Motor neuron (in vitro differentiated cells): ENCODE measurements at regions not wholly inside any gene's neighbourhood (a gene's known extent, or its start where the extent isn't known, plus 50 kb on each side); places are given as distances from the start of the nearest gene placed in this dataset.

Experiments used
- ATAC-seq, 8 experiments: fragments of 200-7000 bp; cut with Tn5 transposase; replicated peaks in 6 of 8; 2 replicates each; pipeline ENCODE4 v1.8.0; 2021; ENCODE audit warnings: mild to moderate bottlenecking in 8 of 8, moderate library complexity in 8 of 8
- H3K27ac ChIP-seq, 2 donors: fragments of 250-450 bp; sonication (Bioruptor Pico); 2 replicates each; pipeline ENCODE4 v1.9.0; 2021; ENCODE audit warnings: antibody characterized with exemption in 2 of 2, mild to moderate bottlenecking in 2 of 2, moderate library complexity in 1 of 2
- H3K4me1 ChIP-seq, 2 donors: fragments of 250-450 bp; sonication (Bioruptor Pico); replicated peaks in 1 of 2; 2 replicates each; pipeline ENCODE4 v1.6.1; 2021; ENCODE audit warnings: antibody characterized with exemption in 2 of 2, mild to moderate bottlenecking in 2 of 2, moderate library complexity in 1 of 2
- H3K4me3 ChIP-seq, 5 donors: fragments of 250-450 bp; sonication (Bioruptor Pico); 2 replicates each; pipeline ENCODE4 v1.9.0; 2021; ENCODE audit warnings: antibody characterized with exemption in 5 of 5, mild to moderate bottlenecking in 5 of 5, moderate library complexity in 4 of 5
- WGBS, 10 experiments: fragments of 450-650 bp; shearing (Covaris generic); methylation state at CpG; one replicate each; pipeline ENCODE4 v1.0.0; 2022; 5-methylcytosine and 5-hydroxymethylcytosine counted together
- in situ Hi-C, 9 experiments: fragments of 400-800 bp; cut with MboI; loops; one replicate each; pipeline ENCODE4 v1.15.0; 2021; ENCODE audit warnings: low sequenced_read_pairs in 9 of 9, low pct_unique_long_range_greater_than_20kb in 2 of 9; ENCODE audit not compliant: unreplicated experiment in 9 of 9

DNA sequence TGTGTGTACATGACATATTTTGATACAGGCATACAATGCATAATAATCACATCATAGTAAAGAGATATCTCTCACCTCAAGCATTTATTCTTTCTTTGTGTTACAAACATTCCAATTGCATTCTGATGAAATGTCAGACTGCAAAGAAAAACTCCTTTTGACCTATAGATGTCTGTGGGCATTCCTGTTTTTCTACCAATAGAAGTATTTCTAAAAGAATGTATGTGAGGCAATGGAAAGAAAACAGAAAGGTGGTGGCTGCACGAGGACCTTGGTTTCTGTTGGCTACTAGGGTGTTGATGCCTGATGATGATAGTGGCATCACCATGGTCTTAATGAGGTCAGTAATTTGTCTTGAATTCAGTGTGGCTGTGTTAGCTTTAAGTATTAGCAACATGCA lies 137.0 kb upstream of the ANO3 start:
- Histone ChIP-seq H3K4me1 (peaks cover 3% of the 10 kb centered on the region in 2 donors), H3K27ac (no peak overlapping the region), H3K4me3 (no peak overlapping the region)
- ATAC-seq = no peak
- 38 to 100% (median 100%) methylated on average over 1 of the region's 1 CpG; no CpG with 5 or more reads in 3 of the 10 experiments for WGBS, 10 experiments
- in situ Hi-C loops = no loop called here

DNA sequence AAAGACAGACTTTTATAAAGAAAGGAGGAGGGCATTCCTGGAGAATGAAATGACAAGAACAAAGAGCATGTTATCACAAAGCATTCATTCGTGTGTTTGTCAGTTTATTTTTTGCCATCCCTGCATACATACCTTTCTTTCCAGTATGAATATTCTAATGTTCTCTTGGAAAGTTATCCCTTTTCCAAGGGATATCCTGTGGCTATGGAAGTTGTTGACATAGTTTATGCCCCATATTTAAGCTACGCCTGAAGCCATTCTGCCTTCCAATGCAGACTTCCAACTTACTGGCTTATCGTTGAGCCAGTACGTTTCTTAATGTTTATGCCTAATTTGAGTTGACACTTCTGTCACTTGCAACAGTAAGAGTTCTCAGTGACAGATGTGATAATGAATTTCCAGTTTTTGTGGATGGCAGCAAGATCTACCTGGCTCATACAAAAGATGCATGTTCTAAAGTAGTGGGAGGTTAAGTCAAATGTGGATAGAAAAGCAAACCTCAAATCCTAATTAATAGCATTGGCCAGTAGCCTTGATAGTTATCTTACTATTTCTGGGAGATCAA lies 133.3 kb upstream of the ANO3 start:
- peaks cover 3% of the 10 kb centered on the region in 2 donors for H3K4me1 ChIP-seq
- H3K27ac ChIP-seq = no peak overlapping the region
- 11 to 100% (median 83%) methylated on average over 1 to 4 of the region's 4 CpGs for WGBS, 10 experiments
- H3K4me3 ChIP-seq = no peak overlapping the region
- peak in 1 of 8 experiments; percentile 91 for ATAC-seq
- in situ Hi-C loops = no loop called here

DNA sequence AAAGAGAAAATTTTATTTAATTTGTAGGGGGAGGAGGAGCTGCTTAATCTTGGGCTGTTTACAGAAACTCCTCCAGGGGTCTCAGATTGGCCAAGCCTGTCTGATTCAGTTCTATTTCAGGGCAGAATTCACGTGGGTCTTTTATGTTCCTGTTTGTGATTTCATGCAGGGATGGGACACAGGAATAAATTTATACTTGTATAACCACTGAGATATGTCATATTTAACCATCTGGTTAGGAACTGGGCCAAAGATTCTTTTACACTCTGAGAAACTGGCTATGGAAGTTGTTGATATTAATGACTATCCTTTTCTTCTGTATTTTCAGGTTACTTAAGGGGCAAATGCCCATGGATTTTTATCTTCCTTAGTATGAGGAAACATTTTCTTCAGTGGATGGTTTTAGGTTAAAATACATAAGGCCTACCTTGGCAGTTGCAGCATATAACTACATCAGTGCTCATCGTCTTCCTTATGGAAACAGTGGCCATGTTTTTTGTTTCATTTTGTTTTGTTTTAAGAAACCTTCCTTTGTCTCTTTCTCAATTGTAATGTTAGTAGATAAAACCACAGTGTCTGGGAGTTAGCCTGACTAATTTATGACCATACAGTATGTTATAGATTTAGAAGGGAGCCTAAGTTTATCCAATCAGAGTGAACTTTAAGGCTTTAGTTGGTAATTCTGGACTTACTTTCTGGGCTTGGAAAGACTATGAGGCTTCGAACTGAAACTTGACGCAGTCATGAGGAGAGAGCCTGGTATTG lies 132.4 kb upstream of the ANO3 start:
- Histone ChIP-seq H3K4me3 (no peak overlapping the region), H3K4me1 (peaks cover 3% of the 10 kb centered on the region in 2 donors), H3K27ac (no peak overlapping the region)
- ATAC-seq = peak in 1 of 8 experiments; percentile 29
- WGBS, 10 experiments = 36 to 93% (median 83%) methylated on average over 2 to 4 of the region's 4 CpGs
- in situ Hi-C loops = loop anchor here in 1 of 9 experiments (25.0 kb wide), 1 partner anchor 212 kb away; no protein-coding TSS in a partner anchor

DNA sequence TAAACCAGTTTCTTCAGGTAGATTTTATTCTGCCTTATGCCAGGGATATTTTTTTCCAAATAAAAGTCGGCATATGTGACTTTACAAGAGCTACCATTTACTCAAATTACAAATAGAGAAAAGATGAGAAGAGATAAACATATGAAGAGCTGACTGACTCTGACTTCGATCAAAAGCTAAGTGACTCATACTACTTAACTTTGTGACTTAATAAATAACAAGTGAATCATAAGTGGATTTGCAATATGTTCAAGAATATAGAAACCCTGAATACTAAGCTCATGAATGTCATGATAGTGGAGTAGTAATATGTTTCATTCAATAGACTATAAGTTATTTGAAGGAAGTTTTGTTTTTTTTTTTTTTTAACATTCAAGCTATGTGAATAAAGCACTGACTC lies 130.5 kb upstream of the ANO3 start:
- H3K27ac ChIP-seq = no peak overlapping the region
- in situ Hi-C loops = loop anchor here in 1 of 9 experiments (25.0 kb wide), 1 partner anchor 214 kb away; no protein-coding TSS in a partner anchor
- whole genome bisulfite sequencing, 10 experiments = 6 to 97% (median 81%) methylated on average over 2 of the region's 2 CpGs; no CpG with 5 or more reads in 1 of the 10 experiments
- peaks cover 3% of the 10 kb centered on the region in 2 donors for H3K4me1 ChIP-seq
- H3K4me3 ChIP-seq = no peak overlapping the region
- peak in 2 of 8 experiments; percentile 27 to 39 for ATAC-seq

DNA sequence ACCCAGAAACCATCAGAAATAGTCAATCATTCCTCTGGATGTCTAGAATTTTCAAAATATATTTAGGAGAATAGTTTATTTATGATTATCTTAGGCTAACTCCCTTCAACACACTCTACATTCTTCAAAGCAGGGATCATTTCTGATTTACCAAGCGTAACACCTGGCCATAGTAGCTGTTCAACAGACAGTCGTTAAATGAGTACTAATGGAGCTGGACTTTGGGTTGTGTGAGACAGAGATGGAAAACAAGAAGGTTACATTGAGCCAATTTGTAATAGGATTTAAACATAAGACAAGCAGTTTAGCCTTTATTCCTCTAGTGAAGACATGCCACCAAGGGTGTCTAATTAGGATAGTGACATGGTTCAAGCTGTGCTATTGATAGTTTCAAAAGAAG lies 129.2 kb upstream of the ANO3 start:
- in situ Hi-C loops = loop anchor here in 1 of 9 experiments (25.0 kb wide), 1 partner anchor 215 kb away; no protein-coding TSS in a partner anchor
- H3K27ac ChIP-seq = no peak overlapping the region
- H3K4me3 ChIP-seq = no peak overlapping the region
- H3K4me1 ChIP-seq = peaks cover 3% of the 10 kb centered on the region in 2 donors
- 71 to 100% (median 93%) methylated on average over 1 to 2 of the region's 2 CpGs for WGBS, 10 experiments
- no peak for ATAC-seq

DNA sequence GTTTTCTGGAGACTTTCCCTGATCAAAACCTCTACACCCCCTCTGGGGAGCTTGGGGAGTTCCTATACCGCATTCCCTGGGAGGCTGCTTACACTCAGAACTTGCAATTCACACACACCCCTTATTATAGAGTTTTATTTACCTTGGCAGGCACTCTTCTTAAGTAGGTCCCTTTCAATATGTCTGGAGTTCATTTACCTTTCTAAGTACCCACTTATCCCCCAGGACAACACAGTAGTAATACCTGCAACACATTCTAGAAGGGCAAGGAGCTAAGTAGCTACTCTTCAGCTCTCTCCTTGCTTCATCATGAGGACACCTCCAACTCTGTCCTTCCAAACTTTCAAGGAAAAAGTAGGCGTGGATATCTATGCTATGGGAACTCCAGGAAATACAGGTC lies 127.8 kb upstream of the ANO3 start:
- no peak overlapping the region for H3K27ac ChIP-seq
- in situ Hi-C loops = loop anchor here in 1 of 9 experiments (25.0 kb wide), 1 partner anchor 217 kb away; no protein-coding TSS in a partner anchor
- H3K4me3 ChIP-seq = no peak overlapping the region
- 83 to 92% (median 87%) methylated on average over 1 to 2 of the region's 2 CpGs; no CpG with 5 or more reads in 4 of the 10 experiments for WGBS, 10 experiments
- peaks cover 3% of the 10 kb centered on the region in 2 donors for H3K4me1 ChIP-seq
- no peak for ATAC-seq

DNA sequence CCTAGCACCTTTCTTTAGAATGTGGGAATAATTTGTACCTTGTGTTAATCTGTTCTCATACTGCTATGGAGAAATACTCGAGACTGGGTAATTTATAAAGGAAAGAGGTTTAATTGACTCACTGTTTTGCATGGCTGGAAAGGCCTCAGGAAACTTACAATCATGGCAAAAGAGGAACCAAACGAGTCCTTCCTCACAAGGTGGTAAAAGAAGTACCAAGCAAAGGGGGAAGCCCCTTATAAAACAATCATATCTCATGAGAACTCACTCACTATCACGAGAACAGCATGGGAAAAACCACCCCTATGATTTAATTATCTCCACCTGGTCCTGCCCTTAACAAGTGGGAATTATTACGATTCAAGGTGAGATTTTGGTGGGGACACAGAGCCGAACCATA lies 127.1 kb upstream of the ANO3 start:
- in situ Hi-C loops = loop anchor here in 1 of 9 experiments (25.0 kb wide), 1 partner anchor 218 kb away; no protein-coding TSS in a partner anchor
- no peak overlapping the region for H3K27ac ChIP-seq
- H3K4me1 ChIP-seq = no peaks in the 10 kb centered on the region
- no peak for ATAC-seq
- no peak overlapping the region for H3K4me3 ChIP-seq
- 29 to 90% (median 82%) methylated on average over 1 to 5 of the region's 5 CpGs; no CpG with 5 or more reads in 1 of the 10 experiments for WGBS, 10 experiments

DNA sequence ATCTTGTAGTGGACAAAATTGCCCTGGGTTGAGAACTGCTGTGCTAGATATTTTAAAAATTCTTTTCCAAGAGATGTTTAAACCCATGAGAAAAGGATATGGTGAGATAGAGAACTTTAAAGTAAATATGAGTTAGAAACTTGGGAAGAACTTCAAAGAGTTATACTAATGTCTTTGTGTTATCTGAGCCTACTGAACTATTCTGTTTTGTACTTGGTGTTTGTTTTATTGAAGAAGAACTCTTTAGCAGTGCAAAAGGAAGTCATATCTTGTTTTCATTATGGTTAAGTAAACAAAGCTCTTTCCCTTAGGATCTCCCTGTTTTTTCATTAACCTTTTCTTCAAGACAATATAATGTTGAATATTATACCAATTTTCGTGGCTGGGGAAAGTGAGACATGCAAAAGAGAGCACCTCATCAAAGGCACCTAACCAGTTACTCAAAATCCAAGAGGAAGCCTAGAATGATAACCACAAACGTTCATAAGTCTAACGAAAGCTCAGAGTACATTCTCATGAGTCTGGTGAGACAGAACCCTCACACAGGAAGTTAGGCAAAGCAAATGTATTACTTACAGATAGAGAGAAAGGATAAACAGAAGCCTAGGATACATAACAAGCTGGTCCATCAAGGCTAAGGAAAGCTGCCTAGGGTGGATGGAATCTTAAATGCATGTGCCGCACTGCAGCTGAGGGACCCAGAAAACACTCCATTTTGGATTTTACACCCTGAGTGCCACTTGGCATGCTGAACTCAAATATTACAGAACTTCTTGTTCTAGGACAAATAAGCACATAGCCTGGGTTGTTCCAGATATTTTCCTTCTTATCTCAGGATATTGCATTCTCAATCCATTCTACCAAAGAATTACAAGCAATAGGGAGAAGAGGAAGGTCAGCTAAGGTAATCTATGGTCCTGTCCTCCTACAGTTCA lies 112.5 kb upstream of the ANO3 start:
- Histone ChIP-seq H3K27ac (no peak overlapping the region), H3K4me3 (no peak overlapping the region), H3K4me1 (no peaks in the 10 kb centered on the region)
- ATAC-seq = no peak
- 15 to 100% (median 63%) methylated on average over 1 to 4 of the region's 4 CpGs; no CpG with 5 or more reads in 1 of the 10 experiments for WGBS, 10 experiments
- in situ Hi-C loops = loop anchor here in 2 of 9 experiments (10.0 to 25.0 kb wide), 2 partner anchors 232 to 235 kb away; no protein-coding TSS in a partner anchor

DNA sequence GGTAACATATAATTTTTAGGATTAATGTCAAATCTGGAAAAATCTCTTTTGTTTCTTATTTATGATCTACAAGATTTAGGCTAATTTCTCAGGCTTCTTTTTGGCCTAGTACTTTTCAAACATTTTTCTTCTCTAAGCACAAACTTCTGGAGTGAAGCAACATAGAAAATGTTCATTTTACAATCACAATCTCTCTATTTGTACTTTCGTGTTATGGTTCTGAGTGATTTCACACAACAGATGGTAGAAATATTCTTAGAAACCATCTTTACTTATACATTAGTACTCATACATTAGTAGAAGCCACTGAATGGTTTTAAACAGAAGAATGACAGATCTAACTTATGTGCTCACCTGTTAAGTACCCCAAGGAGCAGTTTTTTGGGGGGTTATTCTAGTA lies 106.3 kb upstream of the ANO3 start:
- in situ Hi-C loops = loop anchor here in 1 of 9 experiments (10.0 kb wide), 1 partner anchor 241 kb away; no protein-coding TSS in a partner anchor
- Histone ChIP-seq H3K4me3 (no peak overlapping the region), H3K27ac (no peak overlapping the region), H3K4me1 (no peaks in the 10 kb centered on the region)
- no peak for ATAC-seq
- 44 to 100% (median 89%) methylated on average over 1 of the region's 1 CpG; no CpG with 5 or more reads in 1 of the 10 experiments for WGBS, 10 experiments

DNA sequence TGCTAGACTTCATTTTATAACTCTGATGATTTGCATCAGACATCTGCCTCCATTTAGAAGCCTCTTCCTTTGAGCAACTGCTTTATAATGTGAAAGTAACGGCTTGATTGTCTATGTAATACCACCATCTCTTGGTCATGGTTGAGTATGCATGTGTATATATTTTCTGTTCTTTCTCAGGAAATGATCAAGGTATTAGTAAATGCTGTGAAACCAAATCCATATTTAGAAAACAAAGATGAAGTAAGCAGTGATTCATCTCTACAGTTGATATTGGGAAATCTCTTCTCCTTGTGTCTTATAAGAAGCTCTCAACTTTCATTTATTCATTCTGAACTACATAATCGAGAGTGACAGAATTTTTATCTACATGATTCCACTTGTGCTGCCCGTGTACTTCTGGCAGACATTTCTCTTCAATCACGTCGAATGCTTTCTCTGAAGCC lies 104.6 kb upstream of the ANO3 start:
- H3K27ac ChIP-seq = no peak overlapping the region
- WGBS, 10 experiments = 0 to 89% (median 64%) methylated on average over 1 to 5 of the region's 5 CpGs; no CpG with 5 or more reads in 1 of the 10 experiments

DNA sequence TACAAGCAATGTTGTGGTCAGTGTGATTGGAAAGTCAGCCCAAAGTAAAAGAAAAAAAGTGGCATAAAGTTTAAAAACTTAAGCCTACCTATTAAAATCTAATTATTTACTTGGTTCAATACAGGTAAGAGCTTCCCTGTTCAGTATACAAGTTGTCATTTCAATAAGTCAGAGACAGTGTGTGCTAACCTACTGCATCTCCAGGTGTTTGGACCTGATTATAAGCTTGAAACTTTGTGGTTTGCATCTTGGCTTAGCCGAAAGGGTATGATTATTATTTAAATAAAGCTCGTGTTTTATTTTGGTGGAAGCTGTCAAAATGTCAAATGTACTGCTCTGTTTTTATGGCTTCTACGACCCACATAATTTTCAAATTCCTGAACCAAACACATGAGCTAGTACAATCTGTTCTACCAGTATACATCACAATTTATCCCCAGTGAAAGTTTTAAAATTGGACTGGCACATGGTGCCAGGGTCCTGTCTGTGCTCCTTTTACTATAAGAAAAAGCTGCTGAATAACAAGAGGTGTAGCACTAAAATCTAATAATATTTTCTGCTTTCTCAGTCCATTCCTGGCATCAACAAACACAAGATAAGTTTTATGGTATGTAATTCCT lies 103.9 kb upstream of the ANO3 start:
- no peak for ATAC-seq
- no peak overlapping the region for H3K27ac ChIP-seq
- WGBS, 10 experiments = 0 to 60% (median 42%) methylated on average over 1 to 3 of the region's 3 CpGs; no CpG with 5 or more reads in 2 of the 10 experiments
- in situ Hi-C loops = loop anchor here in 1 of 9 experiments (10.0 kb wide), 1 partner anchor 243 kb away; no protein-coding TSS in a partner anchor
- H3K4me3 ChIP-seq = no peak overlapping the region
- H3K4me1 ChIP-seq = no peaks in the 10 kb centered on the region

More for the DNA sequence above, 104.6 kb upstream of the ANO3 start:
- Histone ChIP-seq H3K4me1 (no peaks in the 10 kb centered on the region), H3K4me3 (no peak overlapping the region)
- peak in 6 of 8 experiments; percentile 30 to 92 (median 66) for ATAC-seq
- in situ Hi-C loops = loop anchor here in 1 of 9 experiments (10.0 kb wide), 1 partner anchor 243 kb away; no protein-coding TSS in a partner anchor

DNA sequence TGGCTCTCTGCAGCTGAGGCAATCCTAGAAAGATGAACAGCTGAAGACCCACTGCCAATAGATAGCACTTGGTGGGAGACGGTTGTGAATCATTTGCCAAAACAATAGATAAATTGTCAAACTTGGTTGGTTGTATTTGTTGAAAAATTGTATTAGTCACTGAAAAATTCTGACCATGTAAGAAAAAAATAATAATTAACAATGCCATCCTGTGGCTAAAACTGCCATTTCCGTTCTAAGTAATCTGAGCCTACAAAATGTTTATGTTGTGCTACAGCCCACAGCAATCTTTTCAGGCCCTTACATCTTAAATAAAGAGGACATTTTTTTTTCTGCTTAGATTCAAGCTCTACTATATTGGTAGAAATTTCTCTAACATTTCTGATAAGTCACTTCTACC lies 103.2 kb upstream of the ANO3 start:
- in situ Hi-C loops = loop anchor here in 1 of 9 experiments (10.0 kb wide), 1 partner anchor 244 kb away; no protein-coding TSS in a partner anchor
- H3K4me3 ChIP-seq = no peak overlapping the region
- WGBS, 10 experiments = 21 to 100% (median 91%) methylated on average over 1 to 2 of the region's 2 CpGs; no CpG with 5 or more reads in 2 of the 10 experiments
- ATAC-seq = no peak
- no peaks in the 10 kb centered on the region for H3K4me1 ChIP-seq
- no peak overlapping the region for H3K27ac ChIP-seq
